Bronchial epithelial cell (primary cell): ENCODE measurements at regions not wholly inside any gene's neighbourhood (a gene's known extent, or its start where the extent isn't known, plus 50 kb on each side); places are given as distances from the start of the nearest gene placed in this dataset.

Source experiments
- DNase-seq: peaks from one replicate; pipeline ENCODE4 v3.0.0-alpha.2; 2010; ENCODE audit warnings: low read depth
- FAIRE-seq: peaks from 2 replicates; lab custom pipeline; 2011; peaks lifted over from hg19 to GRCh38; lab: Jason Lieb, UNC
- H3K27me3 ChIP-seq: 2 replicates; pipeline ENCODE4 v1.5.1; 2011; ENCODE audit warnings: low read length; ENCODE audit not compliant: control insufficient read depth, insufficient read depth
- H3K36me3 ChIP-seq: 2 replicates; pipeline ENCODE4 v1.5.1; 2011; ENCODE audit warnings: low read length; ENCODE audit not compliant: control insufficient read depth, insufficient read depth
- H3K4me3 ChIP-seq: 2 replicates; pipeline ENCODE4 v1.5.1; 2011; ENCODE audit warnings: mild to moderate bottlenecking, low read depth, low read length, control low read depth
- TF ChIP-seq, protein P1 (sequence below): IDR thresholded peaks from 2 replicates; pipeline ENCODE4 v1.5.1; 2011; ENCODE audit warnings: mild to moderate bottlenecking, moderate library complexity, low read length, control low read depth, inconsistent platforms; ENCODE audit not compliant: insufficient read depth, severe bottlenecking

DNA sequence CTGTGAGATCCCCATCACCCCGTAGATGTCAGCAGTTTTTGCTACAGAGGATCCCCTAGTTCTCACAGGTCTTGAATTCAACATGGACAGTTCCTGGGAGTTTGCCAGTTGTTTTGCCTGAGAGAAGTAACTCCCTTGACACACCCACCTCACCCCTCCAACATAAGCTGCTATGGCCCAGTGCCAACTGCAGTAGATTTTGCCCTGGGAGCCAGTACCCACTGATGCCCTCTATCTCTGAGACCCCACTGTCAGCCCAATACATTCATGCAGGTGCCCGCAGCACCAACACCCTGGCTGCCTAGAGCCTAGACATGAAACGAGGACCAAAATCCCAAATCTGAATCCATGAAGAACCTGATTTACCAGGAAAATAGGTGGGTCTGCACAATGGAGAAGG lies 583.9 kb upstream of the CTNND2 start:
- FAIRE-seq, result no peak
- H3K27me3 ChIP-seq, result no peaks in the 10 kb centered on the region
- TF ChIP-seq, protein P1, sequence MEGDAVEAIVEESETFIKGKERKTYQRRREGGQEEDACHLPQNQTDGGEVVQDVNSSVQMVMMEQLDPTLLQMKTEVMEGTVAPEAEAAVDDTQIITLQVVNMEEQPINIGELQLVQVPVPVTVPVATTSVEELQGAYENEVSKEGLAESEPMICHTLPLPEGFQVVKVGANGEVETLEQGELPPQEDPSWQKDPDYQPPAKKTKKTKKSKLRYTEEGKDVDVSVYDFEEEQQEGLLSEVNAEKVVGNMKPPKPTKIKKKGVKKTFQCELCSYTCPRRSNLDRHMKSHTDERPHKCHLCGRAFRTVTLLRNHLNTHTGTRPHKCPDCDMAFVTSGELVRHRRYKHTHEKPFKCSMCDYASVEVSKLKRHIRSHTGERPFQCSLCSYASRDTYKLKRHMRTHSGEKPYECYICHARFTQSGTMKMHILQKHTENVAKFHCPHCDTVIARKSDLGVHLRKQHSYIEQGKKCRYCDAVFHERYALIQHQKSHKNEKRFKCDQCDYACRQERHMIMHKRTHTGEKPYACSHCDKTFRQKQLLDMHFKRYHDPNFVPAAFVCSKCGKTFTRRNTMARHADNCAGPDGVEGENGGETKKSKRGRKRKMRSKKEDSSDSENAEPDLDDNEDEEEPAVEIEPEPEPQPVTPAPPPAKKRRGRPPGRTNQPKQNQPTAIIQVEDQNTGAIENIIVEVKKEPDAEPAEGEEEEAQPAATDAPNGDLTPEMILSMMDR, result no peak
- no peaks in the 10 kb centered on the region for H3K36me3 ChIP-seq
- DNase-seq, result no peak
- H3K4me3 ChIP-seq, result no peak overlapping the region

DNA sequence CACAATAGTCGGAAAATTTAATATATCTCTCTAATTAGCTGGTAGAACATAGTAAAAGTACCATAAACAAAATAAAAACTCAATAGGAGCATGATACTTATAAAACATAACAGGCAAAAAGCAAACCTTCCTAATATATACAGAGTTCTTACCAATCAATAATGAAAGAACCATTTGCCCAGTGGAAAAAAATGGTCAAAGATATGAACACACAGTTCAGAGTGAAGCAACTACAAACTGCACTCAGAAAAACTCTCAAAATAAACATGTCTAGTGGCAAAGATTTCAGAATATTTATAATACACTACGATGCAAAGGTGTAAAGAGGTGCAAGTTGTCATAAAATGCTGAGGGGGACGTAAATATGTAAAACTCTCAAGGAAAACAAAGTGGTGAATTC lies 576.2 kb upstream of the CTNND2 start:
- TF ChIP-seq, protein P1, result no peak
- FAIRE-seq, result no peak
- H3K27me3 ChIP-seq, result no peaks in the 10 kb centered on the region
- DNase-seq, result no peak
- H3K36me3 ChIP-seq, result no peaks in the 10 kb centered on the region
- no peak overlapping the region for H3K4me3 ChIP-seq

DNA sequence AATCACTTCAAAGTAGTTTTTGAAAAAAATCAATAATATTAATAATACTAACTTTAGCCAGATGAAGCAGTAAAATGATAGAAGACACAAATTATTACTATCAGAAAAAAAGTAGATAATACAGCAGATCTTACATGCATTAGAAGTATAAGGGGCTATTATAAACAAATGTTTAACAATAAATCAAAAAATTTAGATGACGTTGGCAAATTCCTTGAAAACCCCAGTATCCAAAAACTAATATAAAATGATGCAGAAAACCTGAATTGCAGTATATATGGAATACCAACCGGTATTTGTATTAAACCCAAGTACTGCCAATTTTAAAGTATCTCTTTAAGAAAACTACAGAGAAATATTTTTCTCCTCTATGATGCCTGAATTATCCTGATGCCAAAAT lies 573.3 kb upstream of the CTNND2 start:
- TF ChIP-seq, protein P1, result no peak
- no peak overlapping the region for H3K4me3 ChIP-seq
- H3K27me3 ChIP-seq, result no peaks in the 10 kb centered on the region
- FAIRE-seq (no peak), DNase-seq (no peak)
- H3K36me3 ChIP-seq, result no peaks in the 10 kb centered on the region

DNA sequence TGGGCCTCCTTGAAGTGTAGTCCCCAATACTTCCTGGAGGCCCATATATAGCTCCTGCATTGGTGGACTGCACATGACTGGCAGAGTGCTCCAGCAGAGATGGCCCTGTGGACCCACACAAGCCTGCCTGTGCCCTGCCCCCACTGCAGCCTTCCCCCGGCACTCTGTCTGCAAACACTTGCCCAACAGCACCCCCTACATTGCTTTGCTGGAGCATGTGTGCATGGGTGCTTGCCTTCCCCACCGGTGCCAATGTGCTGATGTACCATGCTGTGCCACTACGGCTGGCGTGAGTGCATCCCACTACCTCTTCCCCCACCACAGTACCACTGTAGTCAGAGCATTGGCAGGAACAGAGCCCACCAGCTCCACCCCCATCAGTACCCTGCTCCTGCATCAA lies 563.6 kb upstream of the CTNND2 start:
- TF ChIP-seq, protein P1, result no peak
- DNase-seq (no peak), FAIRE-seq (no peak)
- Histone ChIP-seq H3K27me3 (no peaks in the 10 kb centered on the region), H3K4me3 (no peak overlapping the region), H3K36me3 (no peaks in the 10 kb centered on the region)

DNA sequence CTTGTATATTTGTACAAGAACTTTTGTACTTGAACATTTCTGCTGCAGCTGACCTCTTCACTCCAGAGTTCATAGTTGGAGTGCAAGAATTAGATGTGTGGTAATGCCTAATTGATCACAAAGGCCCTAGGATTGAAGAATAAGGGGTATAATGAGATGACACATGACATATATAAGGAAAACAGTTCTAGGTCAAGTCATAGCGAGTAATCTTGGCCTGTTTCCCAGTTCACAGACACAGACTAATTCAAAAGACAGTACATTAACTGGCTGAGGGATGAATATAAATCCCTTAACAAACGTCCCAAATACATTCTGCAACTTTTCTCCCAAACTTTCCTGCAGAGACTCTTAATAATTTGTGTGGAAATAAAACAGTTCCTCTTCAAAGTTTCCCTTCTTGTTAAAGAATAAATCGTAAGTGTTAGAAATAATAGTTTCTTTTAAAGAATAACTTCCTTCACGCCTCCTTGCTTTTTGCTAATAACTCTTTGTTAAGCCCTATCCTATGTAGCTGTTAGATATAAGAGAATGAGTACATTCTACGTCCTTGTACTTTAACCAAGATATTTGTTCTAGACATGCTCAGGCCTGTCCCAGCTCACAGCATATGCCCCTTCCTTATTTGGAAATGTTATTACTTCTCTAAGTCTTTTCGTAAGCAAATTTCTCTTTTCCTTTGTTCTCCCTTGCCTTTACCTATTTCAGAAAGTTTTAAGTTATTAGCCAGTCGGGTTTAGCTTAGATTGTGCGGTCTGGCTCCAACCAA lies 556.4 kb upstream of the CTNND2 start:
- FAIRE-seq (no peak), DNase-seq (peak; percentile 52)
- Histone ChIP-seq H3K27me3 (no peaks in the 10 kb centered on the region), H3K4me3 (no peak overlapping the region), H3K36me3 (no peaks in the 10 kb centered on the region)
- TF ChIP-seq, protein P1, result no peak

DNA sequence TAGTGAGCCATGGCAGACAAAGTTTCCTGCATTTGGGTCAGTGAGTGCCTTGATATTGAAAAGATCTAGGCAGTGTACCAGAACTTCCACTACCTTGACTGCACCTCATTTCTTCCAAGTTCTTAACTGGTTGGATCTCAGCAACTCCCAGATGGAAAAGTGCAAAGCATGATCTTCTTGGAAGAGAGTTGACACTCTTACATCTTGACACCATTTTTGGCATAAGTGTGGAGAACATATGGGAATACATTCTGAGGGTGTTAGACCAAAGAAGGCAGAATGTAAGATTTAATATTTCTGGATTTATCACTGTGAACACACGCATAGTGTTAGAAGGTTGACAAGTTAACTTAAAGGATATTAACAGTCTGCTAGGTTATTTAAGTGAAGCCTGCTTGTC lies 555.1 kb upstream of the CTNND2 start:
- DNase-seq (no peak), FAIRE-seq (no peak)
- H3K36me3 ChIP-seq, result no peaks in the 10 kb centered on the region
- TF ChIP-seq, protein P1, result no peak
- H3K27me3 ChIP-seq, result no peaks in the 10 kb centered on the region
- H3K4me3 ChIP-seq, result no peak overlapping the region
